ENCODE measurements at regions not wholly inside any gene's neighbourhood (a gene's known extent, or its start where the extent isn't known, plus 50 kb on each side); places are given as distances from the start of the nearest gene placed in this dataset.

DNA sequence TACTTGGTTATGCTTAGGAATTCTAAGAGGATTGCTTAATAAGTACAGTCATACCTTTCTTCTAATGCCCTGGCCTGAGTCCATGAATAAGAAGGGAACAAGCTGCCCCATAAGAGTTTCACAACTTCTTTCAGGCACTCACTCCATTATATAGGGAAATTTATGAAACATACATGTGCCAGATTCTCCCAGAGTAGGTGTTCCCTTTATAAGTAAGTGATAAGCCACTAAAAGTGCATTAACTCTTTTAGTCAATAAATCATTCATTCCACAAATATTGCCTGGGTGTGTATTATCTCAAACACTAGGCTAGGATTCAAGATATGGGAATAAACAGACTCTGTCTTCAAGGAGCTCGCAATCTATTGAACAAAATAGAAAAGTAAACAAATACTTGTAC, 84.5 kb upstream of the RBBP8 start:
- peak; percentile 56 for DNase-seq (ENCODE audit: low read depth)
- TF ChIP-seq, protein P1, sequence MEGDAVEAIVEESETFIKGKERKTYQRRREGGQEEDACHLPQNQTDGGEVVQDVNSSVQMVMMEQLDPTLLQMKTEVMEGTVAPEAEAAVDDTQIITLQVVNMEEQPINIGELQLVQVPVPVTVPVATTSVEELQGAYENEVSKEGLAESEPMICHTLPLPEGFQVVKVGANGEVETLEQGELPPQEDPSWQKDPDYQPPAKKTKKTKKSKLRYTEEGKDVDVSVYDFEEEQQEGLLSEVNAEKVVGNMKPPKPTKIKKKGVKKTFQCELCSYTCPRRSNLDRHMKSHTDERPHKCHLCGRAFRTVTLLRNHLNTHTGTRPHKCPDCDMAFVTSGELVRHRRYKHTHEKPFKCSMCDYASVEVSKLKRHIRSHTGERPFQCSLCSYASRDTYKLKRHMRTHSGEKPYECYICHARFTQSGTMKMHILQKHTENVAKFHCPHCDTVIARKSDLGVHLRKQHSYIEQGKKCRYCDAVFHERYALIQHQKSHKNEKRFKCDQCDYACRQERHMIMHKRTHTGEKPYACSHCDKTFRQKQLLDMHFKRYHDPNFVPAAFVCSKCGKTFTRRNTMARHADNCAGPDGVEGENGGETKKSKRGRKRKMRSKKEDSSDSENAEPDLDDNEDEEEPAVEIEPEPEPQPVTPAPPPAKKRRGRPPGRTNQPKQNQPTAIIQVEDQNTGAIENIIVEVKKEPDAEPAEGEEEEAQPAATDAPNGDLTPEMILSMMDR (IDR thresholded peaks at IDR 0.05; ENCODE audit: insufficient read depth, low read depth, low read length) = no peak

GRCh38 chr18:22856870-22857269, 76.3 kb upstream of the RBBP8 start:
- no peak for DNase-seq (ENCODE audit: low read depth)
- no peak overlapping the region for H3K4me3 ChIP-seq (ENCODE audit: low read depth, low read length)
- TF ChIP-seq, protein P1 (IDR thresholded peaks at IDR 0.05; ENCODE audit: insufficient read depth, low read depth, low read length) = no peak

More for the DNA sequence above, 84.5 kb upstream of the RBBP8 start:
- no peak overlapping the region for H3K4me3 ChIP-seq (ENCODE audit: low read depth, low read length)

- no peak overlapping the region for H3K4me3 ChIP-seq (ENCODE audit: low read depth, low read length)
- TF ChIP-seq, protein P1 (IDR thresholded peaks at IDR 0.05; ENCODE audit: insufficient read depth, low read depth, low read length) = no peak
- no peak for DNase-seq (ENCODE audit: low read depth)
These were observed 75.0 kb upstream of the RBBP8 start for GRCh38 chr18:22858121-22858520.

GRCh38 chr18:22860807-22861206, 72.3 kb upstream of the RBBP8 start:
- H3K4me3 ChIP-seq (ENCODE audit: low read depth, low read length) = no peak overlapping the region
- TF ChIP-seq, protein P1 (IDR thresholded peaks at IDR 0.05; ENCODE audit: insufficient read depth, low read depth, low read length) = no peak
- DNase-seq (ENCODE audit: low read depth) = no peak

DNA sequence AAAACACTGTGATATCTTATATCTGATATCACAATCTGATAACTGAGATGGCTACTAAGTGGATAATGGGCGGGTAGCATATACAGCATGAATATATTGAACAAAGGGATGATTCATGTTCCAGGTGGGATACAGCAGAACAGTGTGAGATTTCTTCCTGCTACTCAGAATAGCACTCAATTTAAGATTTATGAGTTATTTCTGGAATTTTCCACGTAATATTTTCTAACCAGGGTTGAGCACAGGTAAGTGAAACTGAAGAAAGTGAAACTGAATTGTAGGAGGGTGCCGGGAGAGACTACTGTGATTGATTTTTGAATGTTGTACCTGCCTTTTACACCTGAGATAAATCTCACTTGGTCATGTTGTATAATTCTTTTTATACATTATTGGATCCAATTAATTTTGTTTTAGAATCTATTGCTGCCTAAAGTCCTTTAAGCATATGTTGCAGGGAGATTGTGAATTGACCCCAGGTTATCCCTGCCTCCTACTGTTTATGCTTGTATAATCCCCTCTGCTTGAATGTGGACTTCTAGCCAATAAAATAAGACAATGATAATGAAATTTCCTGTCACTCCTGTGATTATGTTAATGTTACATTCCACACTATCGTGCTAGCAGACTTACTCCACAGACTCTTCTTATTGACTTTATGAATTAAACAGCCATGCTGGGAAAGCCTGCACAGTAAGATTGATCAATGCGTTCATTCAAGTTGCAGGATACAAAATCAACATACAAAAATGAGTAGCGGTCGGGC, 67.6 kb upstream of the RBBP8 start:
- TF ChIP-seq, protein P1 (IDR thresholded peaks at IDR 0.05; ENCODE audit: insufficient read depth, low read depth, low read length) = no peak

GRCh38 chr18:22868831-22869230, 64.3 kb upstream of the RBBP8 start:
- TF ChIP-seq, protein P1 (IDR thresholded peaks at IDR 0.05; ENCODE audit: insufficient read depth, low read depth, low read length) = no peak
- no peak overlapping the region for H3K4me3 ChIP-seq (ENCODE audit: low read depth, low read length)
- DNase-seq (ENCODE audit: low read depth) = no peak

More for the DNA sequence above, 67.6 kb upstream of the RBBP8 start:
- no peak overlapping the region for H3K4me3 ChIP-seq (ENCODE audit: low read depth, low read length)
- DNase-seq (ENCODE audit: low read depth) = no peak
